ENCODE measurements at regions not wholly inside any gene's neighbourhood (a gene's known extent, or its start where the extent isn't known, plus 50 kb on each side); places are given as distances from the start of the nearest gene placed in this dataset.

GRCh38 chr9:78568774-78569173 lies 271.8 kb downstream of the PSAT1 start:
- Histone ChIP-seq H3K4me3 (no peak overlapping the region), H3K9me3 (no peaks in the 10 kb centered on the region), H3K27ac (no peak overlapping the region), H3K36me3 (no peaks in the 10 kb centered on the region), H3K27me3 (no peaks in the 10 kb centered on the region), H3K4me1 (peaks cover 4 to 8% of the 10 kb centered on the region in 2 donors)
- DNase-seq, result no peak
- no peak for TF ChIP-seq CTCF (IDR thresholded peaks at IDR 0.05 in 4 of 5, conservative IDR thresholded peaks at IDR 0.05 in 1 of 5)
- no peak for TF ChIP-seq POLR2A (IDR thresholded peaks at IDR 0.05)
- ATAC-seq, result no peak
- in situ Hi-C loops (cut with MboI; ENCODE audit: low sequenced_read_pairs in 4 of 4) (no loop called here), intact Hi-C loops (cut with DNase I; ENCODE audit: low total_unique reads) (no loop called here)

- H3K27me3 ChIP-seq, result no peaks in the 10 kb centered on the region
- H3K36me3 ChIP-seq, result no peaks in the 10 kb centered on the region
- no peaks in the 10 kb centered on the region for H3K9me3 ChIP-seq
- no peak for DNase-seq
- in situ Hi-C loops (cut with MboI; ENCODE audit: low sequenced_read_pairs in 4 of 4) (no loop called here), intact Hi-C loops (cut with DNase I; ENCODE audit: low total_unique reads) (no loop called here)
- peaks cover 4 to 8% of the 10 kb centered on the region in 2 donors for H3K4me1 ChIP-seq
- no peak for ATAC-seq
- TF ChIP-seq CTCF (IDR thresholded peaks at IDR 0.05 in 4 of 5, conservative IDR thresholded peaks at IDR 0.05 in 1 of 5), result no peak
- no peak for TF ChIP-seq POLR2A (IDR thresholded peaks at IDR 0.05)
- H3K27ac ChIP-seq, result no peak overlapping the region
- H3K4me3 ChIP-seq, result no peak overlapping the region
Observed at GRCh38 chr9:78572266-78572665, 275.3 kb downstream of the PSAT1 start.

GRCh38 chr9:78573205-78573604 lies 276.3 kb downstream of the PSAT1 start:
- no peak overlapping the region for H3K4me3 ChIP-seq
- no peaks in the 10 kb centered on the region for H3K9me3 ChIP-seq
- no peak overlapping the region for H3K27ac ChIP-seq
- TF ChIP-seq CTCF (IDR thresholded peaks at IDR 0.05 in 4 of 5, conservative IDR thresholded peaks at IDR 0.05 in 1 of 5) (no peak), POLR2A (IDR thresholded peaks at IDR 0.05) (no peak)
- in situ Hi-C loops (cut with MboI; ENCODE audit: low sequenced_read_pairs in 4 of 4), result no loop called here
- ATAC-seq (no peak), DNase-seq (no peak)
- no peaks in the 10 kb centered on the region for H3K36me3 ChIP-seq
- peaks cover 4 to 8% of the 10 kb centered on the region in 2 donors for H3K4me1 ChIP-seq
- intact Hi-C loops (cut with DNase I; ENCODE audit: low total_unique reads), result no loop called here
- H3K27me3 ChIP-seq, result no peaks in the 10 kb centered on the region

- no peak for TF ChIP-seq CTCF (IDR thresholded peaks at IDR 0.05 in 4 of 5, conservative IDR thresholded peaks at IDR 0.05 in 1 of 5)
- no peak for TF ChIP-seq POLR2A (IDR thresholded peaks at IDR 0.05)
- intact Hi-C loops (cut with DNase I; ENCODE audit: low total_unique reads), result no loop called here
- H3K36me3 ChIP-seq, result no peaks in the 10 kb centered on the region
- H3K9me3 ChIP-seq, result no peaks in the 10 kb centered on the region
- H3K4me3 ChIP-seq, result no peak overlapping the region
- H3K27ac ChIP-seq, result no peak overlapping the region
- ATAC-seq (no peak), DNase-seq (no peak)
- H3K4me1 ChIP-seq, result peaks cover 4 to 8% of the 10 kb centered on the region in 2 donors
- in situ Hi-C loops (cut with MboI; ENCODE audit: low sequenced_read_pairs in 4 of 4), result no loop called here
- H3K27me3 ChIP-seq, result no peaks in the 10 kb centered on the region
Observed at GRCh38 chr9:78573669-78574068, 276.7 kb downstream of the PSAT1 start.

GRCh38 chr9:78574354-78575045 lies 277.6 kb downstream of the PSAT1 start:
- ATAC-seq (no peak), DNase-seq (no peak)
- Histone ChIP-seq H3K4me1 (peaks cover 4 to 9% of the 10 kb centered on the region in 2 donors), H3K9me3 (no peaks in the 10 kb centered on the region), H3K36me3 (no peaks in the 10 kb centered on the region), H3K4me3 (no peak overlapping the region), H3K27ac (no peak overlapping the region), H3K27me3 (no peaks in the 10 kb centered on the region)
- TF ChIP-seq POLR2A (IDR thresholded peaks at IDR 0.05) (no peak), CTCF (IDR thresholded peaks at IDR 0.05 in 4 of 5, conservative IDR thresholded peaks at IDR 0.05 in 1 of 5) (no peak)
- intact Hi-C loops (cut with DNase I; ENCODE audit: low total_unique reads) (loop anchor here (5.0 kb wide), 1 partner anchor 32 kb away; no protein-coding TSS in a partner anchor), in situ Hi-C loops (cut with MboI; ENCODE audit: low sequenced_read_pairs in 4 of 4) (no loop called here)

Data from gastrocnemius medialis (tissue), 4 donors.